Spinal cord (tissue), 9 donors: ENCODE measurements at regions not wholly inside any gene's neighbourhood (a gene's known extent, or its start where the extent isn't known, plus 50 kb on each side); places are given as distances from the start of the nearest gene placed in this dataset.
"Not testable (repeated sequence)": the region's sequence is repeated elsewhere in the genome, so short reads cannot be mapped to it uniquely, and the experiment has no call there.

Experiments
- DNase-seq, 6 donors: peaks; one replicate each; pipeline versions ENCODE4 v3.0.0 to v3.0.0-alpha.2; 2013 to 2015; ENCODE audit warnings: low spot score in 6 of 6, low read depth in 4 of 6
- H3K27ac ChIP-seq: one replicate; pipeline ENCODE4 v1.5.1; 2013; ENCODE audit warnings: low read depth, low read length, control low read depth
- H3K27me3 ChIP-seq: one replicate; pipeline ENCODE4 v1.6.1; 2013; ENCODE audit warnings: low read length; ENCODE audit not compliant: control insufficient read depth, insufficient read depth
- H3K36me3 ChIP-seq: one replicate; pipeline ENCODE4 v1.6.1; 2013; ENCODE audit warnings: low read length; ENCODE audit not compliant: control insufficient read depth, insufficient read depth
- H3K4me1 ChIP-seq: one replicate; pipeline ENCODE4 v1.6.1; 2013; ENCODE audit warnings: low read length; ENCODE audit not compliant: control insufficient read depth, insufficient read depth
- H3K4me3 ChIP-seq: one replicate; pipeline ENCODE4 v1.5.1; 2013; ENCODE audit warnings: low read depth, low read length, control low read depth
- H3K9me3 ChIP-seq: one replicate; pipeline ENCODE4 v1.6.1; 2013; ENCODE audit warnings: low read length; ENCODE audit not compliant: control insufficient read depth, insufficient read depth
- WGBS: methylation state at CpG from one replicate; pipeline ENCODE4 v1.1.5; 2013; ENCODE audit warnings: missing lambda C conversion rate; ENCODE audit not compliant: insufficient coverage; 5-methylcytosine and 5-hydroxymethylcytosine counted together
- donor health status: healthy.

DNA sequence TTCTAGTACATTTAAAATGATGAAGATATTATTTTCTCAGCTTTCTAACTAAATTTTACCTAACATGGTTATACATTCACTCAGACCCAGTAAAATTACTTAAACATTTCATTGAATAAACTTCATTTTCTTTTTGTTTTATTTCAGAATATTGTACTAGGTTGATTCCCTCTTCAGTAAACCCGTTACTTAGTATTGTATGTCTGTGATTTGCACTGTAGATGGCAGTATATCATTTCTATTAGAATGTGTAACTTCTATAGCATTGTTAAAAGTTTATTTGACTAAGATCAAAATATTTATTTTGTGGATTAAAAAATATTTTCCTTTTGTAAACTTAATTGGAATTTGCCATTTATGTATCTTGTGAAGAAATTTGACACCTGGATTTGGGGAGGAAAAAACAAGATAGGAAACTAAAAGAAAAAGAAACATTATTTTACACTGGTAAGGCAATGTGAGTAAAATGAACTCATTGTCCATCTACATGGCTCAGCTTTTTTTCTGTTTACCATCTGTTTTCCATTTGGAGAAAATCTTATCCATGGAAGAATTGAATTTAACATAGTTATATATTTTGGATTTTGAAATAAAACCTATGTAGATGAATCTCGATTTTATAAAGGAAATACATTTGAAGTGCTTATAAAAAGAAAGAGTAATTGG lies 145.6 kb upstream of the METTL14 start:
- H3K4me3 ChIP-seq, H3K27ac ChIP-seq, H3K27me3 ChIP-seq, H3K9me3 ChIP-seq, H3K4me1 ChIP-seq, H3K36me3 ChIP-seq: not testable (repeated sequence)
- DNase-seq, result peak in 3 of 6 donors; percentile 0 to 45 (median 15)
- no CpG with 5 or more reads among the region's 2 CpGs for WGBS

DNA sequence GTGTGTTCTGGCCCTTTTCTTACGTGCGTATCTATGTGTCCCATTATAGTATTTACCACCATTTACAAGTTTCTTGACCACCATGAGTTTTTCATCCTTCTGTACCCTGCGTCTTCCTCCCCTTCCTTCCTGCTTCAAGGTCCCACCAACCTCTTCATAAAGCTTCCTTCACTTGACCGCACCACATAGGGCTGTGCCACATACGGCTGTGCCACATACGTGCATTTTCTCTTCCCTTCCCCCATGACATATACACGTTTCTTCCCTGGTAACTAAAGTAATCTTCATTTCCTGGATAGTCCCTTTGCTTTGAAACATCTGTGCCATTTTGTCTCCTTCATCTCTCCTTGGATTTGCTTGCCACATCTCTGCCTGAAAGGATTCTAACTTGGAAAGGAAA lies 128.6 kb upstream of the METTL14 start:
- H3K4me1 ChIP-seq, H3K9me3 ChIP-seq, H3K27me3 ChIP-seq, H3K36me3 ChIP-seq, DNase-seq, H3K27ac ChIP-seq, H3K4me3 ChIP-seq: not testable (repeated sequence)
- no CpG with 5 or more reads among the region's 7 CpGs for WGBS

DNA sequence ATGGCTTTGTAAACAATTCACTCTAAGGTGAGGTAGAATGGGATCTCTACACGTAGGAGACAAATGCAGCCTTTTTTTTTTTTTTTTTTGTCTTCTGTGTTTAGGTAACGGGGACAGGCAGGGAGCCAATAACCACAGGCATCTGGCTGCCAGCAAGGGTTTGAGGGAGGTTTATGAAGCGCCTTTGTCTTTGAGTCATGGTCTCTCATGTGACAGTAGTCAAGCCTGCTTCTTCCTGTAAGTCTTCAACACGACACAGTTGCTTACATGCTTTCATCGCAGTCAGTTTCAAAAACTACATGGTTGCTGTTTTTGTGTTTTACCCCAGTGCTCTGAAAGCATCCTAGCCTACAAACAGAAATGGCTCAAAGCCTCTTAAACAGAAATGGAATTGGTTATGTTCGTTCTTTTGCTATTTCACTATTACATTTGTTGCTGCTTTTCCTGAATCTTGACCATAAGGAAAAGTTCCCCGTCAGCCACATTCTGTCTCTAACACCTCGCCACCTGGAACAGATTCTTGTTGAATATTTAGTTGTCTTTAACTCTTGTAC lies 127.8 kb upstream of the METTL14 start:
- no peaks in the 10 kb centered on the region for H3K9me3 ChIP-seq
- no peak overlapping the region for H3K27ac ChIP-seq
- whole genome bisulfite sequencing, result 44% methylated on average over 2 of the region's 8 CpGs
- H3K27me3 ChIP-seq, result no peaks in the 10 kb centered on the region
- DNase-seq, result peak in 3 of 6 donors; percentile 2 to 59 (median 13)
- H3K4me1 ChIP-seq, result no peaks in the 10 kb centered on the region
- no peaks in the 10 kb centered on the region for H3K36me3 ChIP-seq
- H3K4me3 ChIP-seq, result no peak overlapping the region

DNA sequence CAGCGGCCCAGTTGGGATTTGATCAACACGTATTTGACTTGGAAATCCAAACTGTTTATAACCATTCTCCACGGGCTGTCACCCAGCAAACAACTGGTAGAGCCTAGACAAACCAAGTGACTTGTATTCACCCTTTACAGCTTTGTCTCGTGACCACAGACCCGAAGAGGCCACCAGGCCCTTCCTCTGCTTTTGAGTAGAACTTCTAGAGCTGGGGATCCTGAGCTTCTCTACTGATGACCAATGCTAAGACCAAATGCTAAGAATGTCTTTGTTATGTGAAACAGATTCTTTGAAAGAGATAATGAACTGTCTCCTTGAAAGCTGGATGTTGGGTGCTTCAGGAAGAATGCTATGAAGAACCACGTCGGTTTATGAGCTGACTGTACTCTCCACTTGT lies 127.0 kb upstream of the METTL14 start:
- not testable (repeated sequence) for H3K4me3 ChIP-seq, H3K27ac ChIP-seq, H3K9me3 ChIP-seq, H3K4me1 ChIP-seq, H3K27me3 ChIP-seq, H3K36me3 ChIP-seq, DNase-seq
- WGBS, result no CpG with 5 or more reads among the region's 7 CpGs

DNA sequence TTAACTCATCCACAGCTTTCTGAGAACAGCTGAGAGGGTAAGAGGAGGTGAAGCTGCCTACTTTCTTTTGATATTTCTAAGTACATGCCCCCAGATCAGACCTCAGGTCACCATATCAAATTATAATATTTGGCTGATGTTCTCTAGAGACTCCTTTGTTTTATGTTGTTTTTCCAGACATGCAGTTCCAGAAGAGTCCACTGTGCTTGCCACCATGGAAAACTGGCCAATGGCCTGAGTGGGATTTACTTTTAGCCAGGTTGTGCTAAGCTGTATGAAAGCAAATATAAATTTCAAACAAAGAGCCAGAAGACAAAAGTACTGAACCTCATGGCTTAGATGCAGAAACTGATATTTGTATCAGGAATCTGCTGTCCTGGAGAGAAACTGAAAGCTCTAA lies 123.6 kb upstream of the METTL14 start:
- DNase-seq, H3K36me3 ChIP-seq, H3K4me1 ChIP-seq, H3K27ac ChIP-seq, H3K27me3 ChIP-seq, H3K9me3 ChIP-seq, H3K4me3 ChIP-seq: not testable (repeated sequence)

DNA sequence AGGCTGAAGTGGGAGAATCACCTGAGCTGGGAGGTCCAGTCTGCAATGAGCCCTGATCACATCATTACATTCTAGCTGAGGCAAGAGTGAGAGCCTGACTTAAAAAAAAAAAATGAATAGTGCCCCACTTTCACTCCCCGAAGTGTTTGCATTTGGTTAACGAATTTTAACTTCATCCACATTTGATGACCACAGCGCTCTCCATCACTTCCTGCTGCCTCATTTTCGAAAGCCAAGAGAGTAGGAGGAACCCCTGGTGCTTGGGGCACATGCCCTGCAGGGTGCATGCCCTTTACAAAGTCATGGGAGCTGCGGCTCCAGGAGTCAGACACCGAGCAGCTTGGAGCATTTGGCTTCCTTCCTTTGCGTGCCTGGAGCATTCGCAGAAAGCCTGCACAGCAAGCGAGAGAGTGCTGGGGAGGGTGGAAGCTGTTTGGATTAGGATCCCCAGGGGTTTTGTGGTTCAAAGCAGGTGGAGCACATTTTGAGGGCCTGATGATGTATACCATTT lies 119.1 kb upstream of the METTL14 start:
- H3K4me1 ChIP-seq, H3K36me3 ChIP-seq: not testable (repeated sequence)
- peak in 1 of 6 donors; percentile 27 for DNase-seq

DNA sequence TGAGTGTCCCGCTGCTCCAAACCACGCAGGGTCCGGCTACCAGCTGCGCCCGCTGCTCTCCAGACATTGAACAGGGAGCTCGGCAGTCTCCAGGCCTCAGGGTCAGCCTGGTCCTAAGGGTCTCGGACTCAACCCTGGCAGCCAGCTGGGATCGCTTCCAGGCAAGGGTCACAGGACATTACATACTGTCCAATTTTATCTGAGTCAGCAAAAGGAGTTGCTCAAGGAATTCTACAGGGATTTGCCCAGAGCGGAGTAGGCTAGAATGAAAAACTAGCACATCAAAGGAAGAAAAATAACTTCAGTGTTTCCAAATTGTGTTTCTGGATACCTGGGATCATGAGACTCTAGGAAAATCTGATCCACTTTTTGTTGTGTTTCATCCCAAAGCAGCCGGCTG lies 112.2 kb upstream of the METTL14 start:
- not testable (repeated sequence) for DNase-seq, H3K27ac ChIP-seq, H3K36me3 ChIP-seq, H3K4me1 ChIP-seq, H3K9me3 ChIP-seq, H3K27me3 ChIP-seq, H3K4me3 ChIP-seq
- 94% methylated on average over 9 of the region's 10 CpGs for WGBS

More for the DNA sequence above, 119.1 kb upstream of the METTL14 start:
- not testable (repeated sequence) for H3K27me3 ChIP-seq, H3K9me3 ChIP-seq, H3K27ac ChIP-seq, H3K4me3 ChIP-seq
- 23% methylated on average over 5 of the region's 9 CpGs for WGBS

DNA sequence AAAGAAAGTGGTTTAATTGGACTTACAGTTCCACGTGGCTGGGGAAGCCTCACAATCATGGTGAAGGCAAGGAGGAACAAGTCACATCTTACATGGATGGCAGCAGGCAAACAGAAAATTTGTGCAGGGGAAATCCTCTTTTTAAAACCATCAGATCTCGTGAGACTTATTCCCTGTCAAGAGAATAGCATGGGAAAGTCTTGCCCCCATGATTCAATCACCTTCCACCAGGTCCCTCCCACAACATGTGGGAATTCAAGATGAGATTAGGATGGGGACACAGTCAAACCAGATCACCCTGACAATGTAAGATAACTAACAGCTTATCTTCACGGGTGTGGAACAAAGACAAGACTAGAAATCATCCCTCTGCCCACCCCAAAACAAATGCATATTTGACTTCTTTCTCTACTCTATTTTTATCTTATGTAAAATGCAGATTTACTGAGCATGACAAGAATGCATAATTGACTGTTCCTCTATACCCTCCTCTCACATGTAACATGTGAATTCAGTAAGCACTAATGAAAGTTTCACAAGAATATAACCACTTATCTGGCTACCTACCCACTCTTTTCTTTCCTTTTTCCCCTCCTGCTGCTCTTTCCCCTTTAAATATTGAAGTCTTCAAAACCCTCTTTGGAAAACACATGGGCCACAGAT lies 110.8 kb upstream of the METTL14 start:
- DNase-seq, H3K4me1 ChIP-seq, H3K27me3 ChIP-seq, H3K36me3 ChIP-seq, H3K27ac ChIP-seq, H3K9me3 ChIP-seq, H3K4me3 ChIP-seq: not testable (repeated sequence)
- WGBS, result no CpG with 5 or more reads among the region's 3 CpGs

DNA sequence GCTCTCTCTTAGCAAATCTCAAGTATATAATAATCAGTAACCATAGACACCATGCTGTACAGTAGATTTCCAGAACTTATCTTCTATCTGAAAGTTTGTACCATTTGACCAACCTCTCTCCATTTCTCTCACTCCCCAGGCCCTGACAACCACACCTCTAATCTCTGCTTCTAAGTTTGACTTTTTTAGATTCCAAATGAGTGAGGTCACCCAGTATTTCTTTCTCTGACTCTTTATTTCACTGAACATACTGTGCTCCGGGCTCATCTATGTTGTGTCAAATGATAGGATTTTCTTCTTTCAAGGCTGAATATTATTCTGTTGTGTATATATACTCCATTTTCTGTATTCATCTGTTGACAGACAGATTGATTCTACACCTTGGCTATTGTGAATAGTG lies 110.1 kb upstream of the METTL14 start:
- H3K4me1 ChIP-seq, H3K4me3 ChIP-seq, DNase-seq, H3K27ac ChIP-seq, H3K27me3 ChIP-seq, H3K9me3 ChIP-seq, H3K36me3 ChIP-seq: not testable (repeated sequence)
- no CpG with 5 or more reads among the region's 1 CpG for WGBS

DNA sequence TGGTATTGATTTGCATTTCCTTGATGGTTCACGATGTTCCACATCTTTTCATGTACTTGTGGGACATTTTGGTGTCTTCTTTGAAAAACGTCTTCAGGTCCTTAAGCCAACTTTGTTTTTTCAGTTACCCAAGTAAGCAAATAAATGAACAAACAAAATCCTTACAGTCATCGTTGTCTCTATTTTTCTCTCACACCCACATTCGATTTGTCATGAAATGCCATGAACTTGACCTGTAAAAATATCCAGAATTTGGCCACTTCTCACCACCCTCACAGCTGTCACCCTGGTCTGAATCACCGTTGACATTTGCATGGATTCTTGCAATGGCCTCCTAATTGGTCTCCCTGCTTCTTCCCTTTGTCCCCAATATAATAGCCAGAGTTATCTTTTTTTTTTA lies 109.5 kb upstream of the METTL14 start:
- WGBS, result 80% methylated on average over 3 of the region's 5 CpGs
- not testable (repeated sequence) for H3K27me3 ChIP-seq, H3K9me3 ChIP-seq, H3K4me3 ChIP-seq, DNase-seq, H3K27ac ChIP-seq, H3K36me3 ChIP-seq, H3K4me1 ChIP-seq
